ENCODE measurements at regions not wholly inside any gene's neighbourhood (a gene's known extent, or its start where the extent isn't known, plus 50 kb on each side); places are given as distances from the start of the nearest gene placed in this dataset.

- intact Hi-C loops (cut with DNase I) = no loop called here
- no peak for DNase-seq
Observed at GRCh38 chr13:83620530-83621220, 261.6 kb downstream of the SLITRK1 start.

GRCh38 chr13:83618966-83619365 is 263.3 kb downstream of the SLITRK1 start:
- intact Hi-C loops (cut with DNase I) = no loop called here
- DNase-seq = no peak

- DNase-seq = peak in 1 of 10 donors; percentile 60
- intact Hi-C loops (cut with DNase I) = no loop called here
Observed at GRCh38 chr13:83613524-83613923, 268.8 kb downstream of the SLITRK1 start.

- intact Hi-C loops (cut with DNase I) = no loop called here
- no peak for DNase-seq
Observed at GRCh38 chr13:83601539-83601938, 280.7 kb downstream of the SLITRK1 start.

GRCh38 chr13:83592095-83592494 is 290.2 kb downstream of the SLITRK1 start:
- intact Hi-C loops (cut with DNase I) = no loop called here
- no peak for DNase-seq

- no peak for DNase-seq
- intact Hi-C loops (cut with DNase I) = no loop called here
Observed at GRCh38 chr13:83589814-83590213, 292.5 kb downstream of the SLITRK1 start.

GRCh38 chr13:83577183-83577582 is 305.1 kb downstream of the SLITRK1 start:
- DNase-seq = no peak
- intact Hi-C loops (cut with DNase I) = no loop called here

- no peak for DNase-seq
- intact Hi-C loops (cut with DNase I) = no loop called here
Observed at GRCh38 chr13:83568019-83568418, 314.3 kb downstream of the SLITRK1 start.

GRCh38 chr13:83563499-83563898 is 318.8 kb downstream of the SLITRK1 start:
- intact Hi-C loops (cut with DNase I) = no loop called here
- DNase-seq = no peak

GRCh38 chr13:83557845-83558244 is 324.4 kb downstream of the SLITRK1 start:
- no peak for DNase-seq
- intact Hi-C loops (cut with DNase I) = no loop called here

- intact Hi-C loops (cut with DNase I) = no loop called here
Observed at GRCh38 chr13:83549671-83550070, 332.6 kb downstream of the SLITRK1 start.

GRCh38 chr13:83547043-83547442 is 335.2 kb downstream of the SLITRK1 start:
- intact Hi-C loops (cut with DNase I) = no loop called here
- DNase-seq = no peak

More at GRCh38 chr13:83549671-83550070, 332.6 kb downstream of the SLITRK1 start:
- no peak for DNase-seq

- no peak for DNase-seq
- intact Hi-C loops (cut with DNase I) = no loop called here
Observed at GRCh38 chr13:83546476-83546875, 335.8 kb downstream of the SLITRK1 start.

GRCh38 chr13:83538636-83539035 is 343.6 kb downstream of the SLITRK1 start:
- intact Hi-C loops (cut with DNase I) = no loop called here
- no peak for DNase-seq

- no peak for DNase-seq
- intact Hi-C loops (cut with DNase I) = no loop called here
Observed at GRCh38 chr13:83536941-83537340, 345.3 kb downstream of the SLITRK1 start.

GRCh38 chr13:83536153-83536552 is 346.1 kb downstream of the SLITRK1 start:
- no peak for DNase-seq
- intact Hi-C loops (cut with DNase I) = no loop called here

GRCh38 chr13:83532809-83533208 is 349.5 kb downstream of the SLITRK1 start:
- intact Hi-C loops (cut with DNase I) = no loop called here
- peak in 2 of 10 donors; percentile 36 to 56 for DNase-seq

GRCh38 chr13:83531022-83531421 is 351.3 kb downstream of the SLITRK1 start:
- intact Hi-C loops (cut with DNase I) = no loop called here
- no peak for DNase-seq

- intact Hi-C loops (cut with DNase I) = no loop called here
- DNase-seq = peak in 3 of 10 donors; percentile 68 to 72 (median 71)
Observed at GRCh38 chr13:83516781-83517180, 365.5 kb downstream of the SLITRK1 start.

GRCh38 chr13:83515268-83516015 is 366.8 kb downstream of the SLITRK1 start:
- no peak for DNase-seq
- intact Hi-C loops (cut with DNase I) = no loop called here

- intact Hi-C loops (cut with DNase I) = no loop called here
- no peak for DNase-seq
Observed at GRCh38 chr13:83508771-83509301, 373.4 kb downstream of the SLITRK1 start.

- intact Hi-C loops (cut with DNase I) = no loop called here
- DNase-seq = no peak
Observed at GRCh38 chr13:83503424-83503823, 378.9 kb downstream of the SLITRK1 start.

Data from posterior cingulate gyrus (tissue), 11 donors.